Activated naive CD8-positive, alpha-beta T cell treated with anti-CD3 and anti-CD28 coated beads for 36 hours (primary cell): ENCODE measurements at regions not wholly inside any gene's neighbourhood (a gene's known extent, or its start where the extent isn't known, plus 50 kb on each side); places are given as distances from the start of the nearest gene placed in this dataset.

Experiments used
- DNase-seq: peaks from one replicate; pipeline ENCODE4 v3.0.0; 2021
- H3K27ac Mint-ChIP-seq: one replicate; pipeline ENCODE4 v1.8.0; 2022; ENCODE audit warnings: mild to moderate bottlenecking, moderate library complexity, mixed read lengths
- H3K27me3 Mint-ChIP-seq: one replicate; pipeline ENCODE4 v1.8.0; 2022; ENCODE audit warnings: mild to moderate bottlenecking, mixed read lengths
- H3K36me3 Mint-ChIP-seq: one replicate; pipeline ENCODE4 v1.8.0; 2021; ENCODE audit warnings: mild to moderate bottlenecking, mixed read lengths
- H3K4me1 Mint-ChIP-seq: one replicate; pipeline ENCODE4 v1.8.0; 2021; ENCODE audit warnings: mixed read lengths
- H3K4me3 Mint-ChIP-seq: one replicate; pipeline ENCODE4 v1.8.0; 2022; ENCODE audit warnings: mild to moderate bottlenecking, moderate library complexity, mixed read lengths
- H3K9me3 Mint-ChIP-seq: one replicate; pipeline ENCODE4 v1.8.0; 2022; ENCODE audit warnings: mixed read lengths

GRCh38 chr16:54412777-54413455, 126.3 kb upstream of the IRX3 start:
- no peaks in the 10 kb centered on the region for H3K4me1 Mint-ChIP-seq
- no peak overlapping the region for H3K4me3 Mint-ChIP-seq
- H3K27ac Mint-ChIP-seq = no peak overlapping the region

GRCh38 chr16:54412037-54412436, 125.5 kb upstream of the IRX3 start:
- Mint-ChIP-seq H3K4me1 (no peaks in the 10 kb centered on the region), H3K36me3 (no peaks in the 10 kb centered on the region), H3K9me3 (no peaks in the 10 kb centered on the region), H3K27me3 (peaks cover 29% of the 10 kb centered on the region), H3K4me3 (no peak overlapping the region), H3K27ac (no peak overlapping the region)
- no peak for DNase-seq

More at GRCh38 chr16:54412777-54413455, 126.3 kb upstream of the IRX3 start:
- Mint-ChIP-seq H3K27me3 (peaks cover 29% of the 10 kb centered on the region), H3K36me3 (no peaks in the 10 kb centered on the region), H3K9me3 (no peaks in the 10 kb centered on the region)
- no peak for DNase-seq

GRCh38 chr16:54411544-54411943, 125.0 kb upstream of the IRX3 start:
- DNase-seq = no peak
- H3K9me3 Mint-ChIP-seq = no peaks in the 10 kb centered on the region
- no peaks in the 10 kb centered on the region for H3K36me3 Mint-ChIP-seq
- no peak overlapping the region for H3K27ac Mint-ChIP-seq
- no peaks in the 10 kb centered on the region for H3K4me1 Mint-ChIP-seq
- no peak overlapping the region for H3K4me3 Mint-ChIP-seq
- peaks cover 29% of the 10 kb centered on the region for H3K27me3 Mint-ChIP-seq

GRCh38 chr16:54409982-54410381, 123.4 kb upstream of the IRX3 start:
- peaks cover 29% of the 10 kb centered on the region for H3K27me3 Mint-ChIP-seq
- H3K27ac Mint-ChIP-seq = no peak overlapping the region
- no peak overlapping the region for H3K4me3 Mint-ChIP-seq
- no peaks in the 10 kb centered on the region for H3K4me1 Mint-ChIP-seq
- no peak for DNase-seq
- no peaks in the 10 kb centered on the region for H3K36me3 Mint-ChIP-seq
- H3K9me3 Mint-ChIP-seq = no peaks in the 10 kb centered on the region

GRCh38 chr16:54407596-54407995, 121.0 kb upstream of the IRX3 start:
- Mint-ChIP-seq H3K36me3 (no peaks in the 10 kb centered on the region), H3K27ac (no peak overlapping the region), H3K4me1 (no peaks in the 10 kb centered on the region), H3K27me3 (peaks cover 11% of the 10 kb centered on the region), H3K9me3 (no peaks in the 10 kb centered on the region), H3K4me3 (no peak overlapping the region)
- no peak for DNase-seq

GRCh38 chr16:54405478-54405877, 118.9 kb upstream of the IRX3 start:
- no peak for DNase-seq
- Mint-ChIP-seq H3K9me3 (no peaks in the 10 kb centered on the region), H3K27ac (no peak overlapping the region), H3K36me3 (no peaks in the 10 kb centered on the region), H3K4me3 (no peak overlapping the region), H3K27me3 (peaks cover 5% of the 10 kb centered on the region), H3K4me1 (no peaks in the 10 kb centered on the region)

GRCh38 chr16:54403580-54403979, 117.0 kb upstream of the IRX3 start:
- Mint-ChIP-seq H3K9me3 (no peaks in the 10 kb centered on the region), H3K27ac (no peak overlapping the region), H3K4me1 (no peaks in the 10 kb centered on the region), H3K27me3 (peaks cover 5% of the 10 kb centered on the region), H3K4me3 (no peak overlapping the region), H3K36me3 (no peaks in the 10 kb centered on the region)
- DNase-seq = no peak

GRCh38 chr16:54402873-54403272, 116.3 kb upstream of the IRX3 start:
- Mint-ChIP-seq H3K9me3 (no peaks in the 10 kb centered on the region), H3K4me3 (no peak overlapping the region), H3K27me3 (peaks cover 12% of the 10 kb centered on the region), H3K27ac (no peak overlapping the region), H3K4me1 (no peaks in the 10 kb centered on the region), H3K36me3 (no peaks in the 10 kb centered on the region)
- no peak for DNase-seq

- H3K4me3 Mint-ChIP-seq = no peak overlapping the region
- no peaks in the 10 kb centered on the region for H3K4me1 Mint-ChIP-seq
- H3K36me3 Mint-ChIP-seq = no peaks in the 10 kb centered on the region
- no peak overlapping the region for H3K27ac Mint-ChIP-seq
- peaks cover 17% of the 10 kb centered on the region for H3K27me3 Mint-ChIP-seq
- DNase-seq = no peak
- no peaks in the 10 kb centered on the region for H3K9me3 Mint-ChIP-seq
Observed at GRCh38 chr16:54402270-54402669, 115.7 kb upstream of the IRX3 start.

GRCh38 chr16:54400261-54400660, 113.7 kb upstream of the IRX3 start:
- Mint-ChIP-seq H3K27ac (no peak overlapping the region), H3K4me3 (no peak overlapping the region), H3K9me3 (no peaks in the 10 kb centered on the region), H3K27me3 (peaks cover 21% of the 10 kb centered on the region), H3K36me3 (no peaks in the 10 kb centered on the region), H3K4me1 (no peaks in the 10 kb centered on the region)
- no peak for DNase-seq

GRCh38 chr16:54398986-54399385, 112.4 kb upstream of the IRX3 start:
- no peaks in the 10 kb centered on the region for H3K9me3 Mint-ChIP-seq
- no peaks in the 10 kb centered on the region for H3K36me3 Mint-ChIP-seq
- no peaks in the 10 kb centered on the region for H3K4me1 Mint-ChIP-seq
- peaks cover 24% of the 10 kb centered on the region for H3K27me3 Mint-ChIP-seq
- no peak for DNase-seq
- H3K4me3 Mint-ChIP-seq = no peak overlapping the region
- no peak overlapping the region for H3K27ac Mint-ChIP-seq

GRCh38 chr16:54397838-54398237, 111.3 kb upstream of the IRX3 start:
- no peak for DNase-seq
- no peak overlapping the region for H3K27ac Mint-ChIP-seq
- H3K4me1 Mint-ChIP-seq = no peaks in the 10 kb centered on the region
- peaks cover 27% of the 10 kb centered on the region for H3K27me3 Mint-ChIP-seq
- no peak overlapping the region for H3K4me3 Mint-ChIP-seq
- no peaks in the 10 kb centered on the region for H3K36me3 Mint-ChIP-seq
- peaks cover 2% of the 10 kb centered on the region for H3K9me3 Mint-ChIP-seq

- DNase-seq = no peak
- no peaks in the 10 kb centered on the region for H3K4me1 Mint-ChIP-seq
- H3K27me3 Mint-ChIP-seq = peaks cover 27% of the 10 kb centered on the region
- peaks cover 2% of the 10 kb centered on the region for H3K9me3 Mint-ChIP-seq
- no peaks in the 10 kb centered on the region for H3K36me3 Mint-ChIP-seq
- H3K4me3 Mint-ChIP-seq = no peak overlapping the region
- no peak overlapping the region for H3K27ac Mint-ChIP-seq
Observed at GRCh38 chr16:54397190-54397835, 110.7 kb upstream of the IRX3 start.

- no peaks in the 10 kb centered on the region for H3K36me3 Mint-ChIP-seq
- H3K27me3 Mint-ChIP-seq = peaks cover 22% of the 10 kb centered on the region
- H3K27ac Mint-ChIP-seq = no peak overlapping the region
- DNase-seq = no peak
- no peaks in the 10 kb centered on the region for H3K4me1 Mint-ChIP-seq
- H3K4me3 Mint-ChIP-seq = no peak overlapping the region
- peaks cover 2% of the 10 kb centered on the region for H3K9me3 Mint-ChIP-seq
Observed at GRCh38 chr16:54389836-54390494, 103.4 kb upstream of the IRX3 start.

GRCh38 chr16:54385141-54385540, 98.6 kb upstream of the IRX3 start:
- H3K4me3 Mint-ChIP-seq = no peak overlapping the region
- peaks cover 18% of the 10 kb centered on the region for H3K27me3 Mint-ChIP-seq
- peaks cover 13% of the 10 kb centered on the region for H3K9me3 Mint-ChIP-seq
- no peak for DNase-seq
- H3K4me1 Mint-ChIP-seq = no peaks in the 10 kb centered on the region
- no peak overlapping the region for H3K27ac Mint-ChIP-seq
- H3K36me3 Mint-ChIP-seq = no peaks in the 10 kb centered on the region
